ENCODE measurements at regions not wholly inside any gene's neighbourhood (a gene's known extent, or its start where the extent isn't known, plus 50 kb on each side); places are given as distances from the start of the nearest gene placed in this dataset.

- DNase-seq (ENCODE audit: extremely low read depth in 1 of 4, low spot score in 3 of 4) (no peak), FAIRE-seq (no peak), ATAC-seq (no peak)
- Histone ChIP-seq H3K9me1 (ENCODE audit: control insufficient read depth, insufficient read depth, low read length) (no peaks in the 10 kb centered on the region), H3K9ac (ENCODE audit: insufficient read depth in 1 of 2, low read depth in 2 of 2, low read length in 2 of 2) (no peak overlapping the region), H3K4me1 (replicated peaks in 1 of 2; ENCODE audit: control insufficient read depth in 2 of 2, insufficient read depth in 2 of 2, low read length in 2 of 2) (no peaks in the 10 kb centered on the region), H3K27me3 (ENCODE audit: control insufficient read depth in 2 of 2, insufficient read depth in 2 of 2, low read length in 2 of 2) (no peaks in the 10 kb centered on the region), H3K4me3 (no peak overlapping the region), H3K4me2 (ENCODE audit: insufficient read depth, low read length) (no peak overlapping the region), H2AFZ (ENCODE audit: low read depth, low read length) (no peak overlapping the region), H3K9me3 (replicated peaks; ENCODE audit: control insufficient read depth, insufficient read depth, low read depth, low read length) (no peaks in the 10 kb centered on the region), H4K20me1 (replicated peaks; ENCODE audit: control insufficient read depth, insufficient read depth, low read length) (no peaks in the 10 kb centered on the region), H3K79me2 (ENCODE audit: control insufficient read depth, insufficient read depth, low read length) (no peaks in the 10 kb centered on the region), H3K36me3 (ENCODE audit: control insufficient read depth, insufficient read depth, low read length) (no peaks in the 10 kb centered on the region), H3K27ac (ENCODE audit: extremely low read depth, low read depth, low read length) (no peak overlapping the region)
- in situ Hi-C loops (cut with MboI) (loop anchor here (10.0 kb wide), 1 partner anchor 132 kb away; no protein-coding TSS in a partner anchor), intact Hi-C loops (cut with micrococcal nuclease) (loop anchor here (5.0 kb wide), 1 partner anchor 134 kb away; no protein-coding TSS in a partner anchor)
- CTCF ChIA-PET (ENCODE audit: low intra/inter-chr PET ratio), result no interaction called here
- no TSS peak for BruUV-seq (replicated peaks)
- TF ChIP-seq CREBBP (IDR thresholded peaks at IDR 0.05; ENCODE audit: low read depth, low read length) (no peak), CTCFL (IDR thresholded peaks at IDR 0.05; ENCODE audit: borderline replicate concordance, insufficient read depth, low read depth, low read length, poor library complexity, severe bottlenecking) (no peak), ZNF551 (CRISPR knock-in tag; IDR thresholded peaks at IDR 0.05) (no peak), NFE2 (IDR thresholded peaks at IDR 0.05; ENCODE audit: low read depth) (no peak), KLF16 (IDR thresholded peaks at IDR 0.05) (no peak), ZNF274 (IDR thresholded peaks at IDR 0.05; ENCODE audit: borderline replicate concordance, low read depth, low read length) (no peak), FOS (IDR thresholded peaks at IDR 0.05; ENCODE audit: extremely low read depth, insufficient read length) (no peak), CTCF (IDR thresholded peaks at IDR 0.05 in 2 of 3, conservative IDR thresholded peaks at IDR 0.05 in 1 of 3; ENCODE audit: insufficient read depth in 2 of 3, low read depth in 1 of 3, low read length in 3 of 3) (no peak), DACH1 (IDR thresholded peaks at IDR 0.05; ENCODE audit: partially characterized antibody) (no peak), ZBTB1 (CRISPR knock-in tag; IDR thresholded peaks at IDR 0.05; ENCODE audit: borderline replicate concordance, low read depth) (no peak), CBFB (CRISPR knock-in tag; IDR thresholded peaks at IDR 0.05) (no peak), KAT2B (IDR thresholded peaks at IDR 0.05; ENCODE audit: low read depth, low read length) (no peak), NR2F6 (CRISPR knock-in tag; IDR thresholded peaks at IDR 0.05) (no peak), GTF3C2 (IDR thresholded peaks at IDR 0.05; ENCODE audit: borderline replicate concordance, extremely low read depth, insufficient read length) (no peak), PCBP1 (IDR thresholded peaks at IDR 0.05; ENCODE audit: low read depth, low read length, poor library complexity, severe bottlenecking) (no peak), ZNF644 (tag; IDR thresholded peaks at IDR 0.05; ENCODE audit: low read depth) (no peak)
- POLR2A ChIA-PET, result no interaction called here
- WGBS (ENCODE audit: insufficient coverage, low coverage, missing lambda C conversion rate), result 67% methylated on average over 1 of the region's 6 CpGs
Observed at GRCh38 chr14:71722885-71723284, 209.3 kb upstream of the RGS6 start.

Data from K562 (cell line).